GM13977 (cell line): ENCODE measurements at regions not wholly inside any gene's neighbourhood (a gene's known extent, or its start where the extent isn't known, plus 50 kb on each side); places are given as distances from the start of the nearest gene placed in this dataset.

ENCODE experiments used
- DNase-seq: peaks from one replicate; pipeline ENCODE4 v3.0.0; 2012; ENCODE audit warnings: low spot score
- in situ Hi-C: fragments of 300-500 bp; cut with MboI; formaldehyde crosslinking; loops from one replicate; pipeline ENCODE4 v1.12.0; 2022; ENCODE audit warnings: low sequenced_read_pairs, low pct_unique_long_range_greater_than_20kb, mixed read lengths, inconsistent platforms; ENCODE audit not compliant: unreplicated experiment
- TF ChIP-seq, protein P1 (sequence below): IDR thresholded peaks from 2 replicates; pipeline ENCODE4 v1.5.1; 2012; ENCODE audit warnings: mild to moderate bottlenecking, control low read depth; ENCODE audit not compliant: insufficient read depth; ENCODE audit errors: extremely low read depth, missing control alignments

DNA sequence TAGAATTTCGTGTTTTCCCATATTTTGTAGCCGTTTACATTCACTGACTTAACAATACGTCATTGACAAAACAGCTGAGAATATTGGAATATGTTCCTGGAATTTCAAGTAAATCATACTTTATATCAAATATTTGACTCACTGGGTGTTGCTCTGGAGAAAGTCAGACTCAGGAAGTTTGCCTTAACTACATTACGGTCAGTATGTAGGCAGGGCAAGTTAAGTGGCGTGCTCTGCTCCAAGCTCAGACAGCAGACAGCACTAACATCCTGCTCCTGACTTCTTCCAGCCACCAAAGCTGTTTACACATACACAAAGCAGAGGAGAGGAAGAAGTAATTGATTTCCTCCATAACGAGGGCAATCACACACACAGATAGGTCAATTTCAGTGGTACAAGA, 414.6 kb downstream of the LRRIQ3 start:
- in situ Hi-C loops: no loop called here
- TF ChIP-seq, protein P1, sequence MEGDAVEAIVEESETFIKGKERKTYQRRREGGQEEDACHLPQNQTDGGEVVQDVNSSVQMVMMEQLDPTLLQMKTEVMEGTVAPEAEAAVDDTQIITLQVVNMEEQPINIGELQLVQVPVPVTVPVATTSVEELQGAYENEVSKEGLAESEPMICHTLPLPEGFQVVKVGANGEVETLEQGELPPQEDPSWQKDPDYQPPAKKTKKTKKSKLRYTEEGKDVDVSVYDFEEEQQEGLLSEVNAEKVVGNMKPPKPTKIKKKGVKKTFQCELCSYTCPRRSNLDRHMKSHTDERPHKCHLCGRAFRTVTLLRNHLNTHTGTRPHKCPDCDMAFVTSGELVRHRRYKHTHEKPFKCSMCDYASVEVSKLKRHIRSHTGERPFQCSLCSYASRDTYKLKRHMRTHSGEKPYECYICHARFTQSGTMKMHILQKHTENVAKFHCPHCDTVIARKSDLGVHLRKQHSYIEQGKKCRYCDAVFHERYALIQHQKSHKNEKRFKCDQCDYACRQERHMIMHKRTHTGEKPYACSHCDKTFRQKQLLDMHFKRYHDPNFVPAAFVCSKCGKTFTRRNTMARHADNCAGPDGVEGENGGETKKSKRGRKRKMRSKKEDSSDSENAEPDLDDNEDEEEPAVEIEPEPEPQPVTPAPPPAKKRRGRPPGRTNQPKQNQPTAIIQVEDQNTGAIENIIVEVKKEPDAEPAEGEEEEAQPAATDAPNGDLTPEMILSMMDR: no peak
- no peak for DNase-seq

DNA sequence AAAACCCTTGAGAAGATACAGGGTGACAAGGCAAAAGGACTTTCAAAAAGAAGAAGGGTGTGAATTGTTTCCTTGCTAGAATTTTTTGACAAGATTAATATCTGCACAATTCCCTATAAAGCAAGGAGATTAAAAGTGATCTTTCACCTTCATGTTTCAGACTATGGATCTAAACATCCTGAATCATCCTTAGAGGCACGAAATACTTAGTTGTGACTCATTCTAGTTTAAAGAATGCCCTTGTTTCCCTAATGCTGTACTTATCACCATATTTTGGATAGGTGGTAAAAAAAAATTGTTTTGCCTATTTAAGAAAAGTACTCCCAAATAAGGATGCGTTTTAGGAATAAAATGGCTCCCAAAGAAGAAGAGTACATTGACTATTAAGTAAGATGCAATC, 415.1 kb downstream of the LRRIQ3 start:
- in situ Hi-C loops: no loop called here
- TF ChIP-seq, protein P1: no peak
- DNase-seq: no peak

DNA sequence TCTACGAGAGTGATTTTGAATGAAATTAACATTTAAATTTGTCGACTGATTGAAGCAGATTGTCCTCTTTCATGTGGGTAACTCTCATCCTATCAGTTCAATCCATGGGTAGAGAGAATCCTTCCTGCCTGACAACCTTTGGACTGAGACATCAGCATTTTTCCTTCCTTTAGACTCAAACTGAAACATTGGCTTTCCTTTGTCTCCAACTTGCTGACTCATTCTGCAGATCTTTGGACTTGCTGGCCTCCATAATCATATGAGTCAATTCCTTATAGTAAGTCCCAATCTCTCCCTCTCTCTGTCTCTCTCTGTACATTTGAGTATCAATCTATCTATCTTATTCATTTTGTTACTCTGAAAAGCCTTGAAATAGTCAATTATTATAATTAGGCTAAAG, 416.7 kb downstream of the LRRIQ3 start:
- TF ChIP-seq, protein P1: no peak
- DNase-seq: no peak
- in situ Hi-C loops: no loop called here

DNA sequence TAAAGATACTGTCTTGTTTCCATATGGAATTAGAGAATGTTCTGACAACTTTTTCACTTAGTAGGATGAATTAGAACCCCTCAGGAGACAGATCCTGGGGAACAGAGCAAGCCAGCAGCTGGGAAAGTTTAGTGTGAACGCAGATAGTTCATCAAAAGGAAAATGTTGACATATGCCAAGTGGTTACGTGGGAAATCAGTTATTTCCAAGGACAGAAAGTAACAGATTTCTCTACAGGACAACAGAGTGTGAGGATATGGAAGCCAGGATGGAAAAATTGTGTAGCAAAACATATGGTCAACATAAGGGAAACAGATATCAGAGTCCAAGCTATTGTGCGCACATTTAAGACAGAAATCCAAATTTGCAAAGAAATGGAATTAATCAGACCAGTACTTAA, 419.5 kb downstream of the LRRIQ3 start:
- DNase-seq: no peak
- in situ Hi-C loops: no loop called here
- TF ChIP-seq, protein P1: no peak

DNA sequence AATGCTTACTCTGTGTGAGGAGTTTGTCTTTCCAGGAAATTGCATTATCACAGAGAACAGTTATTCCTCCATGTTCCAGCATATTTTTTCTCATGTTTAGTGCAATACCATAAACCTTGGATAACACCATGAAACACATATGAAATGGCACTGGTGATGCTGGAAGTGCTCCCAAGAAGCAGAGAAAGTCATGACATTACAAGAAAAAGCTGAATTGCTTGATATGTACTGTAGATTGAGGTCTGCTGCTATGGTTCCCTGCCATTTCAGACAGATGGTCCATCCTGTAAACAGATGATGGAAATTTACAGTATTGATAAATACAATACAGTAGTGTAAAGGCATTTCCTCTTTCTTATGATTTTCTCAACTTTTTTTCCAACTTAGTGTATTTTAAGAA, 422.1 kb downstream of the LRRIQ3 start:
- in situ Hi-C loops: no loop called here
- TF ChIP-seq, protein P1: no peak
- no peak for DNase-seq

DNA sequence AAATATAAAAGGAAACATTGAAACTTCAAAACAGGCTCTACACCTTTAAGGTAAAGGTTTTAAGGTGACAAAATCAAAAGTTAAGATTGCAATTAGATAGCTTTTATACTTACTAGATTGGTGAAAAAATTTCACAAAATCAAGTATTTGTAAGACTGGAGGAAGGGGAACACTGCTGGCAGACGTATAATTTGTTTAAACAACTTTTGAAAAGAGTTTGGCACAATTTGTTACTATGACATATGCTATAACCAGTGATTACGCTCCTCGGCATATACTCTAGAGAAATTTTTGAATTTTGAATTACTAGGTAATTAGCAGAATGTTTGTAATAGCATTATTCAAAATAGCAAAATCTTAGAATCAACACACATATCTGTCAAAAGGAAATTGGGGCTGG, 425.0 kb downstream of the LRRIQ3 start:
- DNase-seq: no peak
- TF ChIP-seq, protein P1: no peak
- in situ Hi-C loops: no loop called here

DNA sequence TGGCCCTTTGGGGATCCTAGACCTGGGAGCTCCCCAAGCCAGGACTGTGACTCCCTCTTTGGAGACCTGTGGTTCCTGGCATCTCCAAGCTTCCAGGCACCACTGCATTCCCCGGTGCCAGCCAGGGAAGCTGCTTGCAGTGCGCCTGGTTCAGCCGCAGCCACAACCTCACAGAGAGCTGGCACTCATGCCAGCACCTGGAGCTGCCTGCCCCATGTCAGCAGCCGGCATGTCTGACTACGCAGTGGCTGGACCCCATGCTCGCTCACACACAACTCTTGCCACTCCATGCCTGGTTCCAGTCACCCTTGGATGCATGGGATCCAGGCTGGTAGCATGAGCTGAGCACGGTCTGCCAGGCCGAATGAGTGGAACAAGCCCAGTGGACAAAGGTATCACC, 426.6 kb downstream of the LRRIQ3 start:
- DNase-seq: no peak
- in situ Hi-C loops: no loop called here
- TF ChIP-seq, protein P1: no peak
